D721Med (cell line): ENCODE measurements at regions not wholly inside any gene's neighbourhood (a gene's known extent, or its start where the extent isn't known, plus 50 kb on each side); places are given as distances from the start of the nearest gene placed in this dataset.
"Not testable (repeated sequence)": the region's sequence is repeated elsewhere in the genome, so short reads cannot be mapped to it uniquely, and the experiment has no call there.

Experiments used
- DNase-seq: peaks from one replicate; pipeline ENCODE4 v3.0.0; 2011; ENCODE audit warnings: low spot score; ENCODE audit not compliant: insufficient read length
- FAIRE-seq: peaks from 2 replicates; lab custom pipeline; 2011; peaks lifted over from hg19 to GRCh38; lab: Jason Lieb, UNC
- CTCF ChIP-seq: IDR thresholded peaks from 2 replicates; pipeline ENCODE4 v1.5.1; 2012; ENCODE audit warnings: mild to moderate bottlenecking, control low read depth; ENCODE audit not compliant: insufficient read depth; ENCODE audit errors: missing control alignments

GRCh38 chr3:27616031-27616430, 106.1 kb downstream of the EOMES start:
- no peak for TF ChIP-seq CTCF
- no peak for FAIRE-seq
- no peak for DNase-seq

GRCh38 chr3:27615555-27615954, 106.6 kb downstream of the EOMES start:
- no peak for TF ChIP-seq CTCF
- no peak for DNase-seq
- no peak for FAIRE-seq

GRCh38 chr3:27614592-27614991, 107.5 kb downstream of the EOMES start:
- DNase-seq (no peak), FAIRE-seq (no peak)
- TF ChIP-seq CTCF: no peak

- TF ChIP-seq CTCF: no peak
- DNase-seq (no peak), FAIRE-seq (no peak)
These were observed 108.2 kb downstream of the EOMES start for GRCh38 chr3:27613846-27614500.

- FAIRE-seq (no peak), DNase-seq (no peak)
- TF ChIP-seq CTCF: no peak
These were observed 111.2 kb downstream of the EOMES start for GRCh38 chr3:27610800-27611525.

GRCh38 chr3:27607370-27607769, 114.8 kb downstream of the EOMES start:
- TF ChIP-seq CTCF: no peak
- DNase-seq: no peak

GRCh38 chr3:27606537-27606936, 115.6 kb downstream of the EOMES start:
- no peak for TF ChIP-seq CTCF
- DNase-seq (no peak), FAIRE-seq (no peak)

More at GRCh38 chr3:27607370-27607769, 114.8 kb downstream of the EOMES start:
- no peak for FAIRE-seq

GRCh38 chr3:27601311-27601710, 117.1 kb upstream of the SLC4A7 start:
- FAIRE-seq: not testable (repeated sequence)

GRCh38 chr3:27599741-27600140, 115.6 kb upstream of the SLC4A7 start:
- DNase-seq, FAIRE-seq: not testable (repeated sequence)

More at GRCh38 chr3:27601311-27601710, 117.1 kb upstream of the SLC4A7 start:
- DNase-seq: not testable (repeated sequence)
